Endothelial cell of umbilical vein (primary cell): ENCODE measurements at regions not wholly inside any gene's neighbourhood (a gene's known extent, or its start where the extent isn't known, plus 50 kb on each side); places are given as distances from the start of the nearest gene placed in this dataset.

Experiments
- BruUV-seq: library from RNA; stranded (reverse); fragments of 400-500 nt; replicated peaks from 2 replicates; lab custom pipeline; 2021; lab: Mats Ljungman, UMichigan
- CTCF ChIA-PET: fragments of 300-600, 350-600 bp; sonication (Branson Sonifier 250); formaldehyde crosslinking; loops from one replicate; lab custom pipeline; 2021; ENCODE audit warnings: antibody characterized with exemption, inconsistent platforms; lab: Charles Lee
- POLR2A ChIA-PET: fragments of 300-600, 350-600 bp; sonication (Branson Sonifier 250); formaldehyde crosslinking; loops from one replicate; lab custom pipeline; 2021; ENCODE audit warnings: antibody characterized with exemption, inconsistent platforms; lab: Charles Lee
- DNase-seq: peaks from one replicate; pipeline ENCODE4 v3.0.0-alpha.2; 2011; ENCODE audit warnings: low read depth, low spot score
- FAIRE-seq: peaks from 2 replicates; lab custom pipeline; 2011; peaks lifted over from hg19 to GRCh38; lab: Jason Lieb, UNC
- H2AFZ ChIP-seq: 2 replicates; pipeline ENCODE4 v1.6.0; 2012; ENCODE audit warnings: low read depth, low read length, control low read depth, inconsistent platforms
- H3K27ac ChIP-seq: 2 replicates; pipeline ENCODE4 v1.5.1; 2011; ENCODE audit warnings: low read depth, mild to moderate bottlenecking, control low read depth, low read length, moderate library complexity; ENCODE audit not compliant: insufficient read depth
- H3K27me3 ChIP-seq, 2 experiments: 2 replicates each; pipeline versions ENCODE4 v1.6.0 to v1.6.1; 2011; ENCODE audit warnings: low read length in 2 of 2, mixed read lengths in 1 of 2; ENCODE audit not compliant: control insufficient read depth in 2 of 2, insufficient read depth in 2 of 2
- H3K36me3 ChIP-seq, 2 experiments: 2 replicates in 1 of 2; 3 replicates in 1 of 2; pipeline ENCODE4 v1.5.1; 2011; ENCODE audit warnings: low read length in 2 of 2, mild to moderate bottlenecking in 1 of 2, moderate library complexity in 1 of 2; ENCODE audit not compliant: control insufficient read depth in 2 of 2, insufficient read depth in 2 of 2; ENCODE audit errors: extremely low read depth in 1 of 2
- H3K4me1 ChIP-seq: 3 replicates; pipeline ENCODE4 v1.5.1; 2011; ENCODE audit warnings: mild to moderate bottlenecking, low read length; ENCODE audit not compliant: control insufficient read depth, insufficient read depth; ENCODE audit errors: extremely low read depth
- H3K4me2 ChIP-seq: 2 replicates; pipeline ENCODE4 v1.6.1; 2011; ENCODE audit warnings: low read length, control low read depth, mixed read lengths; ENCODE audit not compliant: insufficient read depth
- H3K4me3 ChIP-seq, 3 experiments: fragments of 200-600 bp in 1 of 3; sonication (generic), shearing (Covaris generic) in 1 of 3; replicated peaks in 1 of 3; 2 replicates each; pipeline ENCODE4 v1.5.1; 2011 to 2016; ENCODE audit warnings: control low read depth in 3 of 3, low read length in 3 of 3, mild to moderate bottlenecking in 2 of 3, inconsistent platforms in 1 of 3, low read depth in 1 of 3, moderate library complexity in 1 of 3; ENCODE audit not compliant: insufficient read depth in 1 of 3
- H3K79me2 ChIP-seq: 2 replicates; pipeline ENCODE4 v1.6.0; 2012; ENCODE audit warnings: low read length, inconsistent platforms; ENCODE audit not compliant: control insufficient read depth, insufficient read depth
- H3K9ac ChIP-seq: replicated peaks from 2 replicates; pipeline ENCODE3; 2011; ENCODE audit warnings: low read length, control low read depth; ENCODE audit not compliant: insufficient read depth; ENCODE audit errors: extremely low read depth
- H3K9me1 ChIP-seq: replicated peaks from 3 replicates; pipeline ENCODE4 v1.6.0; 2011; ENCODE audit warnings: mild to moderate bottlenecking, low read length; ENCODE audit not compliant: control insufficient read depth, insufficient read depth; ENCODE audit errors: extremely low read depth
- H3K9me3 ChIP-seq: replicated peaks from 2 replicates; pipeline ENCODE4 v1.5.1; 2012; ENCODE audit warnings: low read length, inconsistent platforms; ENCODE audit not compliant: control insufficient read depth, insufficient read depth
- H4K20me1 ChIP-seq: replicated peaks from 2 replicates; pipeline ENCODE3; 2011; ENCODE audit warnings: mild to moderate bottlenecking, low read length; ENCODE audit not compliant: control insufficient read depth, insufficient read depth; ENCODE audit errors: extremely low read depth
- EZH2 ChIP-seq: IDR thresholded peaks from 2 replicates; pipeline ENCODE4 v1.6.1; 2012; ENCODE audit warnings: borderline replicate concordance, low read depth, mild to moderate bottlenecking, moderate library complexity, low read length, inconsistent platforms; ENCODE audit not compliant: severe bottlenecking
- FOS ChIP-seq: IDR thresholded peaks from 2 replicates; pipeline ENCODE4 v1.6.1; 2011; ENCODE audit warnings: mild to moderate bottlenecking, low read length, moderate library complexity, borderline replicate concordance; ENCODE audit not compliant: insufficient read depth
- GATA2 ChIP-seq: IDR thresholded peaks from 2 replicates; pipeline ENCODE4 v1.7.0; 2011; ENCODE audit warnings: low read depth, mild to moderate bottlenecking, moderate library complexity, mixed read lengths, low read length; ENCODE audit not compliant: insufficient read length, insufficient read depth
- JUN ChIP-seq: IDR thresholded peaks from 2 replicates; pipeline ENCODE4 v1.6.1; 2011; ENCODE audit warnings: borderline replicate concordance, low read depth; ENCODE audit not compliant: insufficient read length, insufficient read depth
- MYC ChIP-seq: IDR thresholded peaks from one replicate; pipeline ENCODE4 v1.6.1; 2011; ENCODE audit warnings: mild to moderate bottlenecking, low read depth, low read length
- POLR2A ChIP-seq: IDR thresholded peaks from 2 replicates; pipeline ENCODE4 v1.6.1; 2012; ENCODE audit warnings: low read depth, mild to moderate bottlenecking, control low read depth, low read length
- POLR2AphosphoS5 ChIP-seq: IDR thresholded peaks from 2 replicates; pipeline ENCODE4 v1.6.1; 2012; ENCODE audit warnings: low read depth, mild to moderate bottlenecking, control low read depth, low read length, moderate library complexity; ENCODE audit not compliant: insufficient read depth
- dilution Hi-C: fragments of 300-500 bp; cut with MboI; formaldehyde crosslinking; loops from one replicate; pipeline ENCODE4 v1.15.0; 2019; ENCODE audit warnings: low sequenced_read_pairs; ENCODE audit not compliant: extremely low pct_ligation_motif_present
- intact Hi-C: fragments of 100-400 bp; cut with micrococcal nuclease; formaldehyde crosslinking; loops from one replicate; pipeline ENCODE4 v1.10.0; 2022
- TF ChIP-seq, protein P1 (sequence below), 2 donors: IDR thresholded peaks; 1 replicate in 1 of 2; 2 replicates in 1 of 2; pipeline ENCODE4 v1.5.1; 2011; ENCODE audit warnings: low read length in 2 of 2, mild to moderate bottlenecking in 2 of 2, moderate library complexity in 2 of 2, control low read depth in 1 of 2, inconsistent platforms in 1 of 2, low read depth in 1 of 2; ENCODE audit not compliant: insufficient read depth in 1 of 2; ENCODE audit errors: extremely low read depth in 1 of 2
- TF ChIP-seq, protein P2 (sequence below): IDR thresholded peaks from 2 replicates; pipeline ENCODE4 v1.6.1; 2011; ENCODE audit not compliant: insufficient read depth, insufficient read length

GRCh38 chr3:154602241-154602640 is 172.3 kb upstream of the GPR149 start:
- Histone ChIP-seq H3K9me3 (no peaks in the 10 kb centered on the region), H3K4me2 (no peak overlapping the region), H4K20me1 (no peaks in the 10 kb centered on the region), H3K4me3 (no peak overlapping the region), H3K36me3 (no peaks in the 10 kb centered on the region), H3K27ac (no peak overlapping the region), H3K9ac (no peak overlapping the region), H3K9me1 (no peaks in the 10 kb centered on the region), H3K27me3 (no peaks in the 10 kb centered on the region), H3K4me1 (no peaks in the 10 kb centered on the region), H2AFZ (no peak overlapping the region), H3K79me2 (no peaks in the 10 kb centered on the region)
- TF ChIP-seq JUN (no peak), FOS (no peak), POLR2AphosphoS5 (no peak), GATA2 (no peak), MYC (no peak), POLR2A (no peak), EZH2 (no peak)
- TF ChIP-seq, protein P1, sequence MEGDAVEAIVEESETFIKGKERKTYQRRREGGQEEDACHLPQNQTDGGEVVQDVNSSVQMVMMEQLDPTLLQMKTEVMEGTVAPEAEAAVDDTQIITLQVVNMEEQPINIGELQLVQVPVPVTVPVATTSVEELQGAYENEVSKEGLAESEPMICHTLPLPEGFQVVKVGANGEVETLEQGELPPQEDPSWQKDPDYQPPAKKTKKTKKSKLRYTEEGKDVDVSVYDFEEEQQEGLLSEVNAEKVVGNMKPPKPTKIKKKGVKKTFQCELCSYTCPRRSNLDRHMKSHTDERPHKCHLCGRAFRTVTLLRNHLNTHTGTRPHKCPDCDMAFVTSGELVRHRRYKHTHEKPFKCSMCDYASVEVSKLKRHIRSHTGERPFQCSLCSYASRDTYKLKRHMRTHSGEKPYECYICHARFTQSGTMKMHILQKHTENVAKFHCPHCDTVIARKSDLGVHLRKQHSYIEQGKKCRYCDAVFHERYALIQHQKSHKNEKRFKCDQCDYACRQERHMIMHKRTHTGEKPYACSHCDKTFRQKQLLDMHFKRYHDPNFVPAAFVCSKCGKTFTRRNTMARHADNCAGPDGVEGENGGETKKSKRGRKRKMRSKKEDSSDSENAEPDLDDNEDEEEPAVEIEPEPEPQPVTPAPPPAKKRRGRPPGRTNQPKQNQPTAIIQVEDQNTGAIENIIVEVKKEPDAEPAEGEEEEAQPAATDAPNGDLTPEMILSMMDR (IDR thresholded peaks at IDR 0.05; ENCODE audit: extremely low read depth in 1 of 2, insufficient read depth in 1 of 2, low read depth in 1 of 2, low read length in 2 of 2), result no peak
- TF ChIP-seq, protein P2, sequence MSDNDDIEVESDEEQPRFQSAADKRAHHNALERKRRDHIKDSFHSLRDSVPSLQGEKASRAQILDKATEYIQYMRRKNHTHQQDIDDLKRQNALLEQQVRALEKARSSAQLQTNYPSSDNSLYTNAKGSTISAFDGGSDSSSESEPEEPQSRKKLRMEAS, result no peak
- no TSS peak for BruUV-seq
- intact Hi-C loops, result no loop called here
- dilution Hi-C loops, result no loop called here
- DNase-seq (no peak), FAIRE-seq (no peak)
- ChIA-PET CTCF (no interaction called here), POLR2A (no interaction called here)
